OCI-LY7 (cell line): ENCODE measurements at regions not wholly inside any gene's neighbourhood (a gene's known extent, or its start where the extent isn't known, plus 50 kb on each side); places are given as distances from the start of the nearest gene placed in this dataset.

Experiments
- EZH2phosphoT487 ChIP-seq: fragments of 200-600 bp; sonication (generic); IDR thresholded peaks from 2 replicates; pipeline ENCODE4 v1.6.1; 2018; ENCODE audit warnings: low read depth, borderline replicate concordance, mild to moderate bottlenecking, mixed run types, antibody characterized with exemption, low read length, moderate library complexity, mixed read lengths
- TF ChIP-seq, protein P1 (sequence below): fragments of 200-600 bp; sonication (generic); conservative IDR thresholded peaks from 2 replicates; pipeline ENCODE4 v1.5.1; 2014; ENCODE audit warnings: mild to moderate bottlenecking, antibody characterized with exemption, low read length, moderate library complexity, mixed read lengths

DNA sequence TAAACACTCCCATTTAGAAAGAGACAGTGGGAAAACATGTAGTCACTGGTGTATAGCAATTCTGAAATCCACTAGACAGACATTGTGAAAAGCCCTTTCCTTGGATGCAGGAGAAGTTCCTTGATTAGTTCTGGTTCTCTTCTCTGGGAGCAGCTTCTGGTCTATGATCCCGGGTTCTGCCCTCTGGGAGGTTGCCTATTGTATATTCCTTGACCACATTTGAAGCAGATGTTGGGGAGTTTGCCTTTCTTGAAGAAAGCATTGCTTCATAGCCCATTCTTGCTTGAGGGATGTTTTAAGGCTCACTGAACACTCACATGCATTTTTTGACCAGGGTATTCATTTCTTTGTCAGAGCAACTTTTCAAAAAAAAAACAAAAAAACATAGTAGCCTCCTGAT lies 211.9 kb downstream of the NDFIP2 start:
- TF ChIP-seq, protein P1, sequence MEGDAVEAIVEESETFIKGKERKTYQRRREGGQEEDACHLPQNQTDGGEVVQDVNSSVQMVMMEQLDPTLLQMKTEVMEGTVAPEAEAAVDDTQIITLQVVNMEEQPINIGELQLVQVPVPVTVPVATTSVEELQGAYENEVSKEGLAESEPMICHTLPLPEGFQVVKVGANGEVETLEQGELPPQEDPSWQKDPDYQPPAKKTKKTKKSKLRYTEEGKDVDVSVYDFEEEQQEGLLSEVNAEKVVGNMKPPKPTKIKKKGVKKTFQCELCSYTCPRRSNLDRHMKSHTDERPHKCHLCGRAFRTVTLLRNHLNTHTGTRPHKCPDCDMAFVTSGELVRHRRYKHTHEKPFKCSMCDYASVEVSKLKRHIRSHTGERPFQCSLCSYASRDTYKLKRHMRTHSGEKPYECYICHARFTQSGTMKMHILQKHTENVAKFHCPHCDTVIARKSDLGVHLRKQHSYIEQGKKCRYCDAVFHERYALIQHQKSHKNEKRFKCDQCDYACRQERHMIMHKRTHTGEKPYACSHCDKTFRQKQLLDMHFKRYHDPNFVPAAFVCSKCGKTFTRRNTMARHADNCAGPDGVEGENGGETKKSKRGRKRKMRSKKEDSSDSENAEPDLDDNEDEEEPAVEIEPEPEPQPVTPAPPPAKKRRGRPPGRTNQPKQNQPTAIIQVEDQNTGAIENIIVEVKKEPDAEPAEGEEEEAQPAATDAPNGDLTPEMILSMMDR: no peak
- TF ChIP-seq EZH2phosphoT487: no peak
